Activated T-helper 9 cell treated with anti-CD3 and anti-CD28 coated beads, Interleukin-2, amount 50 U/mL, for 16 hours (primary cell): ENCODE measurements at regions not wholly inside any gene's neighbourhood (a gene's known extent, or its start where the extent isn't known, plus 50 kb on each side); places are given as distances from the start of the nearest gene placed in this dataset.

Experiments
- DNase-seq: peaks from one replicate; pipeline ENCODE4 v3.0.0-alpha.2; 2020; ENCODE audit warnings: low read depth

GRCh38 chr15:98421419-98422129, 226.8 kb upstream of the IGF1R start:
- DNase-seq, result peak; percentile 34

- no peak for DNase-seq
Measured at GRCh38 chr15:98422130-98422478, 226.2 kb upstream of the IGF1R start.

- DNase-seq, result no peak
Measured at GRCh38 chr15:98425173-98425572, 223.2 kb upstream of the IGF1R start.

- no peak for DNase-seq
Measured at GRCh38 chr15:98427321-98427720, 221.0 kb upstream of the IGF1R start.

- DNase-seq, result peak; percentile 31
Measured at GRCh38 chr15:98428253-98428989, 219.9 kb upstream of the IGF1R start.

- no peak for DNase-seq
Measured at GRCh38 chr15:98431171-98431570, 217.2 kb upstream of the IGF1R start.

GRCh38 chr15:98433346-98433745, 215.0 kb upstream of the IGF1R start:
- no peak for DNase-seq

GRCh38 chr15:98433856-98434255, 214.5 kb upstream of the IGF1R start:
- no peak for DNase-seq

- no peak for DNase-seq
Measured at GRCh38 chr15:98437752-98438151, 210.6 kb upstream of the IGF1R start.

GRCh38 chr15:98438326-98438725, 210.0 kb upstream of the IGF1R start:
- no peak for DNase-seq

- no peak for DNase-seq
Measured at GRCh38 chr15:98438907-98439306, 209.4 kb upstream of the IGF1R start.

- DNase-seq, result no peak
Measured at GRCh38 chr15:98439523-98439942, 208.8 kb upstream of the IGF1R start.

- DNase-seq, result no peak
Measured at GRCh38 chr15:98440917-98441316, 207.4 kb upstream of the IGF1R start.

GRCh38 chr15:98441599-98441998, 206.7 kb upstream of the IGF1R start:
- DNase-seq, result no peak

- DNase-seq, result no peak
Measured at GRCh38 chr15:98442379-98442833, 205.9 kb upstream of the IGF1R start.

GRCh38 chr15:98442901-98443300, 205.4 kb upstream of the IGF1R start:
- no peak for DNase-seq

- DNase-seq, result no peak
Measured at GRCh38 chr15:98443526-98443925, 204.8 kb upstream of the IGF1R start.

- no peak for DNase-seq
Measured at GRCh38 chr15:98444138-98444537, 204.2 kb upstream of the IGF1R start.

GRCh38 chr15:98445315-98445714, 203.0 kb upstream of the IGF1R start:
- DNase-seq, result no peak

- DNase-seq, result no peak
Measured at GRCh38 chr15:98446083-98446482, 202.3 kb upstream of the IGF1R start.

GRCh38 chr15:98447069-98447468, 201.3 kb upstream of the IGF1R start:
- no peak for DNase-seq

GRCh38 chr15:98451236-98451635, 197.1 kb upstream of the IGF1R start:
- DNase-seq, result no peak

- no peak for DNase-seq
Measured at GRCh38 chr15:98452238-98452637, 196.1 kb upstream of the IGF1R start.

GRCh38 chr15:98455904-98456303, 192.4 kb upstream of the IGF1R start:
- no peak for DNase-seq
